HepG2 (cell line): ENCODE measurements at regions not wholly inside any gene's neighbourhood (a gene's known extent, or its start where the extent isn't known, plus 50 kb on each side); places are given as distances from the start of the nearest gene placed in this dataset.

ENCODE experiments used
- ATAC-seq: fragments of 200-7000 bp; cut with Tn5 transposase; 3 replicates; pipeline ENCODE4 v1.9.1; 2020; ENCODE audit warnings: mild to moderate bottlenecking, moderate library complexity
- BruUV-seq: library from RNA; stranded (reverse); fragments of 400-500 nt; replicated peaks from 2 replicates; lab custom pipeline; 2021; lab: Mats Ljungman, UMichigan
- CTCF ChIA-PET: fragments of 300-600 bp; formaldehyde crosslinking; extraction: SDS; loops from one replicate; lab custom pipeline; 2021; ENCODE audit warnings: low total read pairs, inconsistent platforms, low intra/inter-chr PET ratio; lab: Yijun Ruan, JAX
- POLR2A ChIA-PET: fragments of 350-600 bp; sonication (Branson Sonifier 250); formaldehyde crosslinking; loops from one replicate; lab custom pipeline; 2020; ENCODE audit warnings: antibody characterized with exemption, inconsistent platforms; lab: Yijun Ruan, JAX
- DNase-seq: peaks from one replicate; pipeline ENCODE4 v3.0.0-alpha.2; 2015; ENCODE audit warnings: low spot score
- FAIRE-seq: peaks from 3 replicates; lab custom pipeline; 2011; peaks lifted over from hg19 to GRCh38; lab: Jason Lieb, UNC
- H2AFZ ChIP-seq: one replicate; pipeline ENCODE4 v1.6.1; 2011; ENCODE audit warnings: low read length, inconsistent platforms
- H3K27ac ChIP-seq: fragments of 300-600 bp; 3 replicates; pipeline ENCODE4 v1.8.0; 2011; ENCODE audit warnings: mixed run types, mild to moderate bottlenecking, mixed read lengths, low read length, inconsistent platforms; ENCODE audit not compliant: insufficient read depth; ENCODE audit errors: extremely low read length
- H3K27me3 ChIP-seq, 2 experiments: fragments of 200-600 bp in 1 of 2; 2 replicates in 1 of 2; 3 replicates in 1 of 2; pipeline versions ENCODE4 v1.6.0 to v1.8.0; 2011; ENCODE audit warnings: low read length in 2 of 2, mild to moderate bottlenecking in 2 of 2, moderate library complexity in 2 of 2, inconsistent platforms in 1 of 2; ENCODE audit not compliant: insufficient read depth in 2 of 2, control insufficient read depth in 1 of 2
- H3K36me3 ChIP-seq, 2 experiments: fragments of 200-600 bp in 1 of 2; replicated peaks in 1 of 2; 2 replicates in 1 of 2; 3 replicates in 1 of 2; pipeline versions ENCODE4 v1.5.1 to v1.8.0; 2011; ENCODE audit warnings: low read length in 2 of 2, inconsistent platforms in 1 of 2; ENCODE audit not compliant: insufficient read depth in 2 of 2, control insufficient read depth in 1 of 2
- H3K4me1 ChIP-seq: 2 replicates; pipeline ENCODE4 v1.5.1; 2012; ENCODE audit warnings: low read length, inconsistent platforms; ENCODE audit not compliant: insufficient read depth
- H3K4me2 ChIP-seq: 2 replicates; pipeline ENCODE4 v1.6.0; 2011; ENCODE audit warnings: low read depth, low read length, inconsistent platforms
- H3K4me3 ChIP-seq, 3 experiments: fragments of 200-600 bp in 1 of 3; sonication (generic), shearing (Covaris generic) in 1 of 3; replicated peaks in 1 of 3; 2 replicates each; pipeline ENCODE4 v1.5.1; 2011 to 2016; ENCODE audit warnings: low read length in 3 of 3, inconsistent platforms in 2 of 3, low read depth in 2 of 3, mild to moderate bottlenecking in 2 of 3, control low read depth in 1 of 3, mixed read lengths in 1 of 3; ENCODE audit not compliant: insufficient read depth in 1 of 3
- H3K79me2 ChIP-seq: one replicate; pipeline ENCODE4 v1.6.1; 2011; ENCODE audit warnings: low read length, inconsistent platforms; ENCODE audit not compliant: insufficient read depth
- H3K9ac ChIP-seq: 2 replicates; pipeline ENCODE4 v1.6.0; 2011; ENCODE audit warnings: mild to moderate bottlenecking, low read depth, low read length, inconsistent platforms; ENCODE audit not compliant: insufficient read depth
- H3K9me3 ChIP-seq: 2 replicates; pipeline ENCODE4 v1.5.1; 2012; ENCODE audit warnings: mild to moderate bottlenecking, low read length
- H4K20me1 ChIP-seq: 2 replicates; pipeline ENCODE4 v1.6.0; 2011; ENCODE audit warnings: inconsistent platforms, mild to moderate bottlenecking, low read length, moderate library complexity; ENCODE audit not compliant: insufficient read depth
- BRCA1 ChIP-seq: sonication (generic); formaldehyde crosslinking; IDR thresholded peaks from 2 replicates; pipeline ENCODE4 v1.4.0; 2020; ENCODE audit warnings: missing genetic modification reagents
- CAMTA2 ChIP-seq: sonication (generic); formaldehyde crosslinking; IDR thresholded peaks from 2 replicates; pipeline ENCODE4 v1.4.0; 2020; ENCODE audit warnings: mild to moderate bottlenecking, missing genetic modification reagents, borderline replicate concordance
- FOXO1 ChIP-seq: sonication (generic); formaldehyde crosslinking; IDR thresholded peaks from 2 replicates; pipeline ENCODE4 v1.4.0; 2020; ENCODE audit warnings: missing genetic modification reagents
- GABPB1 ChIP-seq: IDR thresholded peaks from 2 replicates; pipeline ENCODE4 v1.6.1; 2016; ENCODE audit warnings: mild to moderate bottlenecking, missing genetic modification reagents, moderate library complexity, missing compliant biosample characterization
- HOXA5 ChIP-seq: sonication (generic); formaldehyde crosslinking; IDR thresholded peaks from 2 replicates; pipeline ENCODE4 v1.4.0; 2020; ENCODE audit warnings: missing genetic modification reagents
- NFAT5 ChIP-seq: sonication (generic); formaldehyde crosslinking; IDR thresholded peaks from 2 replicates; pipeline ENCODE4 v1.4.0; 2020; ENCODE audit warnings: missing genetic modification reagents
- NR2F2 ChIP-seq: IDR thresholded peaks from 2 replicates; pipeline ENCODE4 v1.6.1; 2012; ENCODE audit warnings: low read depth, inconsistent platforms, borderline replicate concordance
- PRPF4 ChIP-seq: fragments of 200-400 bp; formaldehyde crosslinking; IDR thresholded peaks from 2 replicates; pipeline ENCODE4 v1.6.1; 2016; ENCODE audit warnings: low read length, low read depth; ENCODE audit not compliant: poor library complexity, severe bottlenecking
- SIX1 ChIP-seq: sonication (generic); formaldehyde crosslinking; IDR thresholded peaks from 2 replicates; pipeline ENCODE4 v1.4.0; 2020; ENCODE audit warnings: missing genetic modification reagents, borderline replicate concordance
- SRY ChIP-seq: sonication (generic); formaldehyde crosslinking; IDR thresholded peaks from 2 replicates; pipeline ENCODE4 v1.8.0; 2022; ENCODE audit warnings: mild to moderate bottlenecking, missing genetic modification reagents
- ZNF709 ChIP-seq: sonication (generic); formaldehyde crosslinking; IDR thresholded peaks from 2 replicates; pipeline ENCODE4 v1.5.0; 2020; ENCODE audit warnings: mild to moderate bottlenecking, missing genetic modification reagents
- ZNF879 ChIP-seq: sonication (generic); formaldehyde crosslinking; IDR thresholded peaks from 2 replicates; pipeline ENCODE4 v1.8.1; 2023; ENCODE audit warnings: missing genetic modification reagents
- WGBS: methylation state at CpG from one replicate; pipeline ENCODE4 v1.1.6; 2017; ENCODE audit warnings: low lambda C conversion rate; 5-methylcytosine and 5-hydroxymethylcytosine counted together
- in situ Hi-C: cut with HindIII; loops from 2 replicates; pipeline ENCODE4 v1.10.0; 2017; ENCODE audit warnings: low pct_unique_long_range_greater_than_20kb; ENCODE audit not compliant: extremely low pct_ligation_motif_present
- intact Hi-C: fragments of 100-400 bp; cut with micrococcal nuclease; formaldehyde crosslinking; loops from one replicate; pipeline ENCODE4 v1.10.0; 2022; ENCODE audit not compliant: unreplicated experiment
- TF ChIP-seq, protein P1 (sequence below): sonication (generic); formaldehyde crosslinking; IDR thresholded peaks from 2 replicates; pipeline ENCODE4 v1.4.0; 2020; ENCODE audit warnings: low read depth, missing genetic modification reagents
- TF ChIP-seq, protein P2 (sequence below): sonication (generic); IDR thresholded peaks from 2 replicates; pipeline ENCODE4 v1.6.1; 2016; ENCODE audit warnings: low read depth, borderline replicate concordance
- TF ChIP-seq, protein P3 (sequence below): IDR thresholded peaks from 2 replicates; pipeline ENCODE4 v1.6.1; 2016; ENCODE audit warnings: missing compliant biosample characterization, missing genetic modification reagents, borderline replicate concordance

DNA sequence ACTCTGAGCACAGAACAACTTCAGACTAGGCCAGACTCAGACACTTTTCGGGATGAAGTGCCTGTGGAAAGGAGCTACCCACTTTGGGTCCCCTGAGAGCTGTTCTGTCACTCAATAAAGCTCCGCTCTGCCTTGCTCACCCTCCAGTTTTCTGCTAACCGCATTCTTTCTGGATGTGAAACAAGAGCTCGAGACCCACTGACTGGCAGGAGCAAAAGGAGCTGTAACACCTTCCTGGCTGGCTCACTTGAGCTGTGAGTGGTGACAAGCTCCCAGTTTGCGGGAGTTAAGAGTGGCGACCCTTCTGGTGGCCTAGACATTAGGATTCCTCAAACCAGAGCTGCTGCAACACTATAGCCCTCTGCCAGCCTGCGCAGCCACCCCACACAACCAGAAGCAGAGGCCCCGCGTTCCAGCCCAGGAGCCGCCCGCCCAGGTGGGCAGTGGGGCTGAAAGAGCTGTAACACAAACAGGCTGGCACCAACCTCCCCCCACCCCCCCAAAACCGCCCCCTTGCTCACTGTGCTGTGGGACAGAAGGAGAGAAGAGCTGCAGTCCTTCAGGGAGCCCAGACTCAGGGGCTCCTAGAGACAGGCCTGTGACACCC, 1178.1 kb upstream of the GBE1 start:
- no peaks in the 10 kb centered on the region for H3K79me2 ChIP-seq
- BruUV-seq: no TSS peak
- H2AFZ ChIP-seq: no peak overlapping the region
- no peak overlapping the region for H3K9ac ChIP-seq
- ChIA-PET POLR2A (no interaction called here), CTCF (no interaction called here)
- no peaks in the 10 kb centered on the region; a peak in 1 of 5 replicates for H3K27me3 ChIP-seq
- intact Hi-C loops: no loop called here
- no peak overlapping the region for H3K27ac ChIP-seq
- no peaks in the 10 kb centered on the region for H3K9me3 ChIP-seq
- no peaks in the 10 kb centered on the region for H4K20me1 ChIP-seq
- no peak for DNase-seq
- FAIRE-seq: no peak
- in situ Hi-C loops: no loop called here
- H3K4me3 ChIP-seq: no peak overlapping the region
- no peak overlapping the region for H3K4me2 ChIP-seq
- ATAC-seq: no peak; the same call in 2 of the 3 replicates
- WGBS: no CpG with 5 or more reads among the region's 12 CpGs
- no peaks in the 10 kb centered on the region for H3K4me1 ChIP-seq
- no peaks in the 10 kb centered on the region for H3K36me3 ChIP-seq
- no peak for TF ChIP-seq GABPB1 (CRISPR knock-in tag)
- TF ChIP-seq PRPF4: no peak
- TF ChIP-seq NFAT5 (CRISPR knock-in tag): no peak
- no peak for TF ChIP-seq ZNF879 (CRISPR knock-in tag)
- no peak for TF ChIP-seq FOXO1 (CRISPR knock-in tag)
- TF ChIP-seq, protein P1, sequence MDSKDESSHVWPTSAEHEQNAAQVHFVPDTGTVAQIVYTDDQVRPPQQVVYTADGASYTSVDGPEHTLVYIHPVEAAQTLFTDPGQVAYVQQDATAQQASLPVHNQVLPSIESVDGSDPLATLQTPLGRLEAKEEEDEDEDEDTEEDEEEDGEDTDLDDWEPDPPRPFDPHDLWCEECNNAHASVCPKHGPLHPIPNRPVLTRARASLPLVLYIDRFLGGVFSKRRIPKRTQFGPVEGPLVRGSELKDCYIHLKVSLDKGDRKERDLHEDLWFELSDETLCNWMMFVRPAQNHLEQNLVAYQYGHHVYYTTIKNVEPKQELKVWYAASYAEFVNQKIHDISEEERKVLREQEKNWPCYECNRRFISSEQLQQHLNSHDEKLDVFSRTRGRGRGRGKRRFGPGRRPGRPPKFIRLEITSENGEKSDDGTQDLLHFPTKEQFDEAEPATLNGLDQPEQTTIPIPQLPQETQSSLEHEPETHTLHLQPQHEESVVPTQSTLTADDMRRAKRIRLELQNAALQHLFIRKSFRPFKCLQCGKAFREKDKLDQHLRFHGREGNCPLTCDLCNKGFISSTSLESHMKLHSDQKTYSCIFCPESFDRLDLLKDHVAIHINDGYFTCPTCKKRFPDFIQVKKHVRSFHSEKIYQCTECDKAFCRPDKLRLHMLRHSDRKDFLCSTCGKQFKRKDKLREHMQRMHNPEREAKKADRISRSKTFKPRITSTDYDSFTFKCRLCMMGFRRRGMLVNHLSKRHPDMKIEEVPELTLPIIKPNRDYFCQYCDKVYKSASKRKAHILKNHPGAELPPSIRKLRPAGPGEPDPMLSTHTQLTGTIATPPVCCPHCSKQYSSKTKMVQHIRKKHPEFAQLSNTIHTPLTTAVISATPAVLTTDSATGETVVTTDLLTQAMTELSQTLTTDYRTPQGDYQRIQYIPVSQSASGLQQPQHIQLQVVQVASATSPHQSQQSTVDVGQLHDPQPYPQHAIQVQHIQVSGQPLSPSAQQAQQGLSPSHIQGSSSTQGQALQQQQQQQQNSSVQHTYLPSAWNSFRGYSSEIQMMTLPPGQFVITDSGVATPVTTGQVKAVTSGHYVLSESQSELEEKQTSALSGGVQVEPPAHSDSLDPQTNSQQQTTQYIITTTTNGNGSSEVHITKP (CRISPR knock-in tag): no peak
- TF ChIP-seq ZNF709 (CRISPR knock-in tag): no peak
- TF ChIP-seq HOXA5 (CRISPR knock-in tag): no peak
- TF ChIP-seq SRY (CRISPR knock-in tag): no peak
- no peak for TF ChIP-seq NR2F2
- TF ChIP-seq, protein P2, sequence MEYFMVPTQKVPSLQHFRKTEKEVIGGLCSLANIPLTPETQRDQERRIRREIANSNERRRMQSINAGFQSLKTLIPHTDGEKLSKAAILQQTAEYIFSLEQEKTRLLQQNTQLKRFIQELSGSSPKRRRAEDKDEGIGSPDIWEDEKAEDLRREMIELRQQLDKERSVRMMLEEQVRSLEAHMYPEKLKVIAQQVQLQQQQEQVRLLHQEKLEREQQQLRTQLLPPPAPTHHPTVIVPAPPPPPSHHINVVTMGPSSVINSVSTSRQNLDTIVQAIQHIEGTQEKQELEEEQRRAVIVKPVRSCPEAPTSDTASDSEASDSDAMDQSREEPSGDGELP: no peak
- TF ChIP-seq BRCA1 (CRISPR knock-in tag): no peak
- TF ChIP-seq, protein P3, sequence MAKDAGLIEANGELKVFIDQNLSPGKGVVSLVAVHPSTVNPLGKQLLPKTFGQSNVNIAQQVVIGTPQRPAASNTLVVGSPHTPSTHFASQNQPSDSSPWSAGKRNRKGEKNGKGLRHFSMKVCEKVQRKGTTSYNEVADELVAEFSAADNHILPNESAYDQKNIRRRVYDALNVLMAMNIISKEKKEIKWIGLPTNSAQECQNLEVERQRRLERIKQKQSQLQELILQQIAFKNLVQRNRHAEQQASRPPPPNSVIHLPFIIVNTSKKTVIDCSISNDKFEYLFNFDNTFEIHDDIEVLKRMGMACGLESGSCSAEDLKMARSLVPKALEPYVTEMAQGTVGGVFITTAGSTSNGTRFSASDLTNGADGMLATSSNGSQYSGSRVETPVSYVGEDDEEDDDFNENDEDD (CRISPR knock-in tag): no peak
- TF ChIP-seq CAMTA2 (CRISPR knock-in tag): no peak
- TF ChIP-seq SIX1 (CRISPR knock-in tag): no peak
